Activated naive CD8-positive, alpha-beta T cell treated with anti-CD3 and anti-CD28 coated beads, Interleukin-2, amount 10 ng/mL, durations not matched to agents 7 days and 5 days (primary cell): ENCODE measurements at regions not wholly inside any gene's neighbourhood (a gene's known extent, or its start where the extent isn't known, plus 50 kb on each side); places are given as distances from the start of the nearest gene placed in this dataset.
"Not testable (repeated sequence)": the region's sequence is repeated elsewhere in the genome, so short reads cannot be mapped to it uniquely, and the experiment has no call there.

Experiments used
- ATAC-seq: fragments of 150-1000 bp; cut with Tn5 transposase; one replicate; pipeline ENCODE4 v1.10.0; 2021; ENCODE audit warnings: low read depth, moderate library complexity
- POLR2A ChIA-PET: fragments of 350-600 bp; sonication (Branson Sonifier 250); formaldehyde crosslinking; loops from one replicate; lab custom pipeline; 2021; ENCODE audit warnings: antibody characterized with exemption; lab: Charles Lee
- DNase-seq: peaks from one replicate; pipeline ENCODE4 v3.0.0; 2021
- H3K27ac Mint-ChIP-seq: one replicate; pipeline ENCODE4 v1.8.0; 2022; ENCODE audit warnings: mild to moderate bottlenecking, mixed read lengths
- H3K27me3 Mint-ChIP-seq: one replicate; pipeline ENCODE4 v1.8.0; 2022; ENCODE audit warnings: mild to moderate bottlenecking, moderate library complexity, mixed read lengths
- H3K36me3 Mint-ChIP-seq: one replicate; pipeline ENCODE4 v1.8.0; 2021; ENCODE audit warnings: mild to moderate bottlenecking, mixed read lengths
- H3K4me1 Mint-ChIP-seq: one replicate; pipeline ENCODE4 v1.8.0; 2021; ENCODE audit warnings: mixed read lengths
- H3K4me3 Mint-ChIP-seq: one replicate; pipeline ENCODE4 v1.8.0; 2022; ENCODE audit warnings: mild to moderate bottlenecking, moderate library complexity, mixed read lengths
- H3K9me3 Mint-ChIP-seq: one replicate; pipeline ENCODE4 v1.8.0; 2021; ENCODE audit warnings: mixed read lengths

- H3K4me3 Mint-ChIP-seq, result no peak overlapping the region
- POLR2A ChIA-PET, result no interaction called here
- no peak for ATAC-seq
Observed at GRCh38 chr7:127477295-127478023, 85.0 kb upstream of the ZNF800 start.

GRCh38 chr7:127476618-127477017, 84.1 kb upstream of the ZNF800 start:
- Mint-ChIP-seq H3K27me3 (peaks cover 7% of the 10 kb centered on the region), H3K4me1 (no peaks in the 10 kb centered on the region), H3K36me3 (no peaks in the 10 kb centered on the region), H3K9me3 (no peaks in the 10 kb centered on the region), H3K4me3 (no peak overlapping the region), H3K27ac (no peak overlapping the region)
- POLR2A ChIA-PET, result no interaction called here
- DNase-seq, result no peak
- ATAC-seq, result no peak

More at GRCh38 chr7:127477295-127478023, 85.0 kb upstream of the ZNF800 start:
- Mint-ChIP-seq H3K9me3 (no peaks in the 10 kb centered on the region), H3K4me1 (no peaks in the 10 kb centered on the region), H3K36me3 (no peaks in the 10 kb centered on the region), H3K27me3 (peaks cover 7% of the 10 kb centered on the region), H3K27ac (no peak overlapping the region)
- no peak for DNase-seq

GRCh38 chr7:127474457-127474856, 81.9 kb upstream of the ZNF800 start:
- H3K9me3 Mint-ChIP-seq, result no peaks in the 10 kb centered on the region
- no peak overlapping the region for H3K4me3 Mint-ChIP-seq
- no peaks in the 10 kb centered on the region for H3K36me3 Mint-ChIP-seq
- DNase-seq (no peak), ATAC-seq (no peak)
- peaks cover 12% of the 10 kb centered on the region for H3K27me3 Mint-ChIP-seq
- POLR2A ChIA-PET, result no interaction called here
- H3K4me1 Mint-ChIP-seq, result no peaks in the 10 kb centered on the region
- no peak overlapping the region for H3K27ac Mint-ChIP-seq

GRCh38 chr7:127473409-127473808, 80.9 kb upstream of the ZNF800 start:
- H3K4me3 Mint-ChIP-seq, result no peak overlapping the region
- DNase-seq, result no peak
- H3K27ac Mint-ChIP-seq, result no peak overlapping the region
- H3K36me3 Mint-ChIP-seq, result no peaks in the 10 kb centered on the region
- no peak for ATAC-seq
- no peaks in the 10 kb centered on the region for H3K9me3 Mint-ChIP-seq
- H3K4me1 Mint-ChIP-seq, result no peaks in the 10 kb centered on the region
- POLR2A ChIA-PET, result no interaction called here
- H3K27me3 Mint-ChIP-seq, result peaks cover 13% of the 10 kb centered on the region

- Mint-ChIP-seq H3K27ac (no peak overlapping the region), H3K27me3 (no peaks in the 10 kb centered on the region), H3K36me3 (no peaks in the 10 kb centered on the region), H3K4me3 (no peak overlapping the region), H3K9me3 (peaks cover 5% of the 10 kb centered on the region), H3K4me1 (peaks cover 1% of the 10 kb centered on the region)
- DNase-seq (no peak), ATAC-seq (no peak)
- POLR2A ChIA-PET, result no interaction called here
Observed at GRCh38 chr7:127460077-127460476, 67.6 kb upstream of the ZNF800 start.

GRCh38 chr7:127451258-127451657, 58.8 kb upstream of the ZNF800 start:
- DNase-seq, H3K27ac Mint-ChIP-seq, H3K9me3 Mint-ChIP-seq, H3K4me1 Mint-ChIP-seq, H3K4me3 Mint-ChIP-seq, H3K36me3 Mint-ChIP-seq, POLR2A ChIA-PET, ATAC-seq: not testable (repeated sequence)
- peaks cover 23% of the 10 kb centered on the region for H3K27me3 Mint-ChIP-seq

- H3K36me3 Mint-ChIP-seq, result no peaks in the 10 kb centered on the region
- no peak overlapping the region for H3K4me3 Mint-ChIP-seq
- POLR2A ChIA-PET, result interaction anchor here (1.6 kb wide), 1 partner anchor 101 kb away, joined by 7 read pairs; no protein-coding TSS in a partner anchor
- peaks cover 2% of the 10 kb centered on the region for H3K4me1 Mint-ChIP-seq
- no peaks in the 10 kb centered on the region for H3K9me3 Mint-ChIP-seq
- H3K27ac Mint-ChIP-seq, result no peak overlapping the region
- peaks cover 29% of the 10 kb centered on the region for H3K27me3 Mint-ChIP-seq
- DNase-seq (no peak), ATAC-seq (no peak)
Observed at GRCh38 chr7:127448566-127448965, 56.1 kb upstream of the ZNF800 start.

GRCh38 chr7:127447326-127447945, 54.9 kb upstream of the ZNF800 start:
- no peak overlapping the region for H3K27ac Mint-ChIP-seq

GRCh38 chr7:127446842-127447241, 54.3 kb upstream of the ZNF800 start:
- DNase-seq, result no peak
- Mint-ChIP-seq H3K27ac (no peak overlapping the region), H3K36me3 (no peaks in the 10 kb centered on the region), H3K9me3 (no peaks in the 10 kb centered on the region), H3K27me3 (peaks cover 27% of the 10 kb centered on the region), H3K4me3 (no peak overlapping the region), H3K4me1 (peaks cover 2% of the 10 kb centered on the region)
- POLR2A ChIA-PET, result interaction anchor here (1.6 to 2.3 kb wide), 2 partner anchors 55 to 99 kb away, joined by 7 to 19 read pairs; partner anchors contain the start of gene ZNF800
- no peak for ATAC-seq

More at GRCh38 chr7:127447326-127447945, 54.9 kb upstream of the ZNF800 start:
- H3K27me3 Mint-ChIP-seq, result peaks cover 25% of the 10 kb centered on the region
- H3K4me3 Mint-ChIP-seq, result no peak overlapping the region
- no peaks in the 10 kb centered on the region for H3K36me3 Mint-ChIP-seq
- H3K9me3 Mint-ChIP-seq, result no peaks in the 10 kb centered on the region
- DNase-seq (peak; percentile 53), ATAC-seq (peak; percentile 100)
- POLR2A ChIA-PET, result interaction anchor here (1.6 to 2.3 kb wide), 2 partner anchors 55 to 100 kb away, joined by 7 to 19 read pairs; partner anchors contain the start of gene ZNF800
- H3K4me1 Mint-ChIP-seq, result peaks cover 2% of the 10 kb centered on the region
